DOHH2 (cell line): ENCODE measurements at regions not wholly inside any gene's neighbourhood (a gene's known extent, or its start where the extent isn't known, plus 50 kb on each side); places are given as distances from the start of the nearest gene placed in this dataset.

Experiments used
- CTCF ChIP-seq: fragments of 200-600 bp; sonication (generic); IDR thresholded peaks from one replicate; pipeline ENCODE4 v1.5.1; 2014; ENCODE audit warnings: antibody characterized with exemption, mild to moderate bottlenecking, low read depth, low read length; ENCODE audit not compliant: poor library complexity, severe bottlenecking
- EZH2phosphoT487 ChIP-seq: fragments of 200-600 bp; sonication (generic); IDR thresholded peaks from 2 replicates; pipeline ENCODE4 v1.6.1; 2017; ENCODE audit warnings: borderline replicate concordance, mild to moderate bottlenecking, antibody characterized with exemption, low read length, moderate library complexity, mixed read lengths

- no peak for TF ChIP-seq CTCF
- TF ChIP-seq EZH2phosphoT487: no peak
Observed at GRCh38 chr9:11190719-11191118, 577.9 kb upstream of the PTPRD start.
